ENCODE measurements at regions not wholly inside any gene's neighbourhood (a gene's known extent, or its start where the extent isn't known, plus 50 kb on each side); places are given as distances from the start of the nearest gene placed in this dataset.

- no peak for ATAC-seq
- no peak for DNase-seq (ENCODE audit: low spot score in 2 of 2)
- H3K4me3 Mint-ChIP-seq: no peak overlapping the region
- no peaks in the 10 kb centered on the region for H3K9me3 Mint-ChIP-seq
- no peak overlapping the region for H3K27ac Mint-ChIP-seq
- H3K4me1 Mint-ChIP-seq: no peaks in the 10 kb centered on the region
- no peaks in the 10 kb centered on the region for H3K36me3 Mint-ChIP-seq
These were observed 180.4 kb upstream of the FOXD3 start for GRCh38 chr1:63142001-63142400.

- H3K36me3 Mint-ChIP-seq: no peaks in the 10 kb centered on the region
- no peaks in the 10 kb centered on the region for H3K4me1 Mint-ChIP-seq
- ATAC-seq (no peak), DNase-seq (ENCODE audit: low spot score in 2 of 2) (no peak)
- no peak overlapping the region for H3K27ac Mint-ChIP-seq
- H3K9me3 Mint-ChIP-seq: no peaks in the 10 kb centered on the region
- H3K4me3 Mint-ChIP-seq: no peak overlapping the region
These were observed 178.9 kb upstream of the FOXD3 start for GRCh38 chr1:63143482-63143881.

GRCh38 chr1:63147783-63148182 lies 174.6 kb upstream of the FOXD3 start:
- ATAC-seq: no peak
- DNase-seq (ENCODE audit: low spot score in 2 of 2): no peak
- H3K36me3 Mint-ChIP-seq: no peaks in the 10 kb centered on the region
- no peak overlapping the region for H3K27ac Mint-ChIP-seq
- no peaks in the 10 kb centered on the region for H3K9me3 Mint-ChIP-seq
- H3K4me3 Mint-ChIP-seq: no peak overlapping the region
- no peaks in the 10 kb centered on the region for H3K4me1 Mint-ChIP-seq

- no peaks in the 10 kb centered on the region for H3K36me3 Mint-ChIP-seq
- DNase-seq (ENCODE audit: low spot score in 2 of 2) (no peak), ATAC-seq (peak; percentile 55)
- H3K9me3 Mint-ChIP-seq: no peaks in the 10 kb centered on the region
- H3K4me3 Mint-ChIP-seq: no peak overlapping the region
- H3K27ac Mint-ChIP-seq: no peak overlapping the region
- H3K4me1 Mint-ChIP-seq: no peaks in the 10 kb centered on the region
These were observed 173.3 kb upstream of the FOXD3 start for GRCh38 chr1:63148825-63149645.

- Mint-ChIP-seq H3K27ac (no peak overlapping the region), H3K9me3 (peaks cover 4% of the 10 kb centered on the region), H3K4me1 (no peaks in the 10 kb centered on the region), H3K4me3 (no peak overlapping the region), H3K36me3 (no peaks in the 10 kb centered on the region)
- DNase-seq (ENCODE audit: low spot score in 2 of 2): no peak
- ATAC-seq: no peak
These were observed 169.8 kb upstream of the FOXD3 start for GRCh38 chr1:63152572-63152971.

GRCh38 chr1:63155437-63155836 lies 166.9 kb upstream of the FOXD3 start:
- no peak for DNase-seq (ENCODE audit: low spot score in 2 of 2)
- peaks cover 4% of the 10 kb centered on the region for H3K9me3 Mint-ChIP-seq
- no peaks in the 10 kb centered on the region for H3K4me1 Mint-ChIP-seq
- no peak overlapping the region for H3K27ac Mint-ChIP-seq
- no peaks in the 10 kb centered on the region for H3K36me3 Mint-ChIP-seq
- H3K4me3 Mint-ChIP-seq: no peak overlapping the region
- no peak for ATAC-seq

GRCh38 chr1:63157085-63157484 lies 165.3 kb upstream of the FOXD3 start:
- ATAC-seq (no peak), DNase-seq (ENCODE audit: low spot score in 2 of 2) (no peak)
- Mint-ChIP-seq H3K27ac (no peak overlapping the region), H3K4me1 (no peaks in the 10 kb centered on the region), H3K4me3 (no peak overlapping the region), H3K9me3 (peaks cover 4% of the 10 kb centered on the region), H3K36me3 (no peaks in the 10 kb centered on the region)

GRCh38 chr1:63169057-63169456 lies 153.3 kb upstream of the FOXD3 start:
- DNase-seq (ENCODE audit: low spot score in 2 of 2): no peak
- ATAC-seq: no peak
- Mint-ChIP-seq H3K27ac (no peak overlapping the region), H3K36me3 (no peaks in the 10 kb centered on the region), H3K4me1 (no peaks in the 10 kb centered on the region), H3K9me3 (no peaks in the 10 kb centered on the region), H3K4me3 (no peak overlapping the region)

GRCh38 chr1:63173161-63173560 lies 149.2 kb upstream of the FOXD3 start:
- Mint-ChIP-seq H3K9me3 (peaks cover 2% of the 10 kb centered on the region), H3K4me1 (no peaks in the 10 kb centered on the region), H3K27ac (no peak overlapping the region), H3K4me3 (no peak overlapping the region), H3K36me3 (no peaks in the 10 kb centered on the region)
- DNase-seq (ENCODE audit: low spot score in 2 of 2) (no peak), ATAC-seq (no peak)

GRCh38 chr1:63189677-63190076 lies 132.7 kb upstream of the FOXD3 start:
- no peaks in the 10 kb centered on the region for H3K4me1 Mint-ChIP-seq
- H3K9me3 Mint-ChIP-seq: no peaks in the 10 kb centered on the region
- no peak for DNase-seq (ENCODE audit: low spot score in 2 of 2)
- no peak overlapping the region for H3K27ac Mint-ChIP-seq
- H3K4me3 Mint-ChIP-seq: no peak overlapping the region
- no peaks in the 10 kb centered on the region for H3K36me3 Mint-ChIP-seq
- ATAC-seq: no peak

- DNase-seq (ENCODE audit: low spot score in 2 of 2) (no peak), ATAC-seq (no peak)
- H3K9me3 Mint-ChIP-seq: no peaks in the 10 kb centered on the region
- H3K4me3 Mint-ChIP-seq: no peak overlapping the region
- H3K27ac Mint-ChIP-seq: no peak overlapping the region
- H3K4me1 Mint-ChIP-seq: no peaks in the 10 kb centered on the region
- no peaks in the 10 kb centered on the region for H3K36me3 Mint-ChIP-seq
These were observed 132.2 kb upstream of the FOXD3 start for GRCh38 chr1:63190171-63190570.

GRCh38 chr1:63198871-63199394 lies 123.4 kb upstream of the FOXD3 start:
- Mint-ChIP-seq H3K27ac (no peak overlapping the region), H3K9me3 (no peaks in the 10 kb centered on the region), H3K4me1 (no peaks in the 10 kb centered on the region), H3K4me3 (no peak overlapping the region), H3K36me3 (no peaks in the 10 kb centered on the region)
- DNase-seq (ENCODE audit: low spot score in 2 of 2): no peak
- no peak for ATAC-seq

GRCh38 chr1:63199706-63200335 lies 122.5 kb upstream of the FOXD3 start:
- no peaks in the 10 kb centered on the region for H3K36me3 Mint-ChIP-seq
- DNase-seq (ENCODE audit: low spot score in 2 of 2) (no peak), ATAC-seq (no peak)
- H3K27ac Mint-ChIP-seq: no peak overlapping the region
- no peaks in the 10 kb centered on the region for H3K9me3 Mint-ChIP-seq
- H3K4me1 Mint-ChIP-seq: no peaks in the 10 kb centered on the region
- no peak overlapping the region for H3K4me3 Mint-ChIP-seq

GRCh38 chr1:63200676-63201075 lies 121.7 kb upstream of the FOXD3 start:
- no peak overlapping the region for H3K4me3 Mint-ChIP-seq
- no peaks in the 10 kb centered on the region for H3K36me3 Mint-ChIP-seq
- DNase-seq (ENCODE audit: low spot score in 2 of 2) (no peak), ATAC-seq (no peak)
- H3K4me1 Mint-ChIP-seq: no peaks in the 10 kb centered on the region
- H3K27ac Mint-ChIP-seq: no peak overlapping the region
- H3K9me3 Mint-ChIP-seq: no peaks in the 10 kb centered on the region

GRCh38 chr1:63203641-63204040 lies 118.7 kb upstream of the FOXD3 start:
- no peak for ATAC-seq
- H3K27ac Mint-ChIP-seq: no peak overlapping the region
- H3K4me1 Mint-ChIP-seq: no peaks in the 10 kb centered on the region
- no peaks in the 10 kb centered on the region for H3K9me3 Mint-ChIP-seq
- no peaks in the 10 kb centered on the region for H3K36me3 Mint-ChIP-seq
- no peak for DNase-seq (ENCODE audit: low spot score in 2 of 2)
- no peak overlapping the region for H3K4me3 Mint-ChIP-seq

- Mint-ChIP-seq H3K4me3 (no peak overlapping the region), H3K9me3 (no peaks in the 10 kb centered on the region), H3K27ac (no peak overlapping the region), H3K36me3 (no peaks in the 10 kb centered on the region), H3K4me1 (no peaks in the 10 kb centered on the region)
- ATAC-seq: no peak
- DNase-seq (ENCODE audit: low spot score in 2 of 2): no peak
These were observed 116.6 kb upstream of the FOXD3 start for GRCh38 chr1:63205776-63206175.

Measured in stimulated activated effector memory CD8-positive, alpha-beta T cell treated with anti-CD3 and anti-CD28 coated beads, Interleukin-12 subunit alpha, Interleukin-12 subunit beta, amount 100 ng/mL, for 72 hours (primary cell).